ENCODE measurements at regions not wholly inside any gene's neighbourhood (a gene's known extent, or its start where the extent isn't known, plus 50 kb on each side); places are given as distances from the start of the nearest gene placed in this dataset.

- Histone ChIP-seq H3K9ac (ENCODE audit: low read length) (no peak overlapping the region), H3K4me1 (ENCODE audit: control insufficient read depth, insufficient read depth, low read length) (peaks cover 13% of the 10 kb centered on the region), H3K9me3 (ENCODE audit: control insufficient read depth, low read length) (no peaks in the 10 kb centered on the region), H3K27me3 (ENCODE audit: control insufficient read depth, insufficient read depth, low read length) (no peaks in the 10 kb centered on the region), H3K36me3 (ENCODE audit: control insufficient read depth, insufficient read depth, low read length) (no peaks in the 10 kb centered on the region), H3K4me3 (ENCODE audit: low read length) (no peak overlapping the region)
Measured at GRCh38 chr16:80457871-80458270, 82.9 kb upstream of the DYNLRB2 start.

GRCh38 chr16:80454802-80455201 lies 86.0 kb upstream of the DYNLRB2 start:
- Histone ChIP-seq H3K4me1 (ENCODE audit: control insufficient read depth, insufficient read depth, low read length) (no peaks in the 10 kb centered on the region), H3K27me3 (ENCODE audit: control insufficient read depth, insufficient read depth, low read length) (no peaks in the 10 kb centered on the region), H3K9ac (ENCODE audit: low read length) (no peak overlapping the region), H3K9me3 (ENCODE audit: control insufficient read depth, low read length) (no peaks in the 10 kb centered on the region), H3K36me3 (ENCODE audit: control insufficient read depth, insufficient read depth, low read length) (no peaks in the 10 kb centered on the region), H3K4me3 (ENCODE audit: low read length) (no peak overlapping the region)

GRCh38 chr16:80449392-80449791 lies 91.4 kb upstream of the DYNLRB2 start:
- H3K27me3 ChIP-seq (ENCODE audit: control insufficient read depth, insufficient read depth, low read length): no peaks in the 10 kb centered on the region
- H3K4me1 ChIP-seq (ENCODE audit: control insufficient read depth, insufficient read depth, low read length): no peaks in the 10 kb centered on the region
- no peaks in the 10 kb centered on the region for H3K36me3 ChIP-seq (ENCODE audit: control insufficient read depth, insufficient read depth, low read length)
- H3K4me3 ChIP-seq (ENCODE audit: low read length): no peak overlapping the region
- no peaks in the 10 kb centered on the region for H3K9me3 ChIP-seq (ENCODE audit: control insufficient read depth, low read length)
- H3K9ac ChIP-seq (ENCODE audit: low read length): no peak overlapping the region

GRCh38 chr16:80447241-80447640 lies 93.6 kb upstream of the DYNLRB2 start:
- Histone ChIP-seq H3K27me3 (ENCODE audit: control insufficient read depth, insufficient read depth, low read length) (no peaks in the 10 kb centered on the region), H3K9ac (ENCODE audit: low read length) (no peak overlapping the region), H3K4me1 (ENCODE audit: control insufficient read depth, insufficient read depth, low read length) (no peaks in the 10 kb centered on the region), H3K9me3 (ENCODE audit: control insufficient read depth, low read length) (no peaks in the 10 kb centered on the region), H3K4me3 (ENCODE audit: low read length) (no peak overlapping the region), H3K36me3 (ENCODE audit: control insufficient read depth, insufficient read depth, low read length) (no peaks in the 10 kb centered on the region)

GRCh38 chr16:80442779-80443178 lies 98.0 kb upstream of the DYNLRB2 start:
- Histone ChIP-seq H3K9ac (ENCODE audit: low read length) (no peak overlapping the region), H3K36me3 (ENCODE audit: control insufficient read depth, insufficient read depth, low read length) (no peaks in the 10 kb centered on the region), H3K27me3 (ENCODE audit: control insufficient read depth, insufficient read depth, low read length) (no peaks in the 10 kb centered on the region), H3K4me1 (ENCODE audit: control insufficient read depth, insufficient read depth, low read length) (no peaks in the 10 kb centered on the region), H3K4me3 (ENCODE audit: low read length) (no peak overlapping the region), H3K9me3 (ENCODE audit: control insufficient read depth, low read length) (no peaks in the 10 kb centered on the region)

- Histone ChIP-seq H3K36me3 (ENCODE audit: control insufficient read depth, insufficient read depth, low read length) (no peaks in the 10 kb centered on the region), H3K4me3 (ENCODE audit: low read length) (no peak overlapping the region), H3K4me1 (ENCODE audit: control insufficient read depth, insufficient read depth, low read length) (no peaks in the 10 kb centered on the region), H3K9me3 (ENCODE audit: control insufficient read depth, low read length) (no peaks in the 10 kb centered on the region), H3K27me3 (ENCODE audit: control insufficient read depth, insufficient read depth, low read length) (no peaks in the 10 kb centered on the region), H3K9ac (ENCODE audit: low read length) (no peak overlapping the region)
Measured at GRCh38 chr16:80441935-80442334, 98.9 kb upstream of the DYNLRB2 start.

- H3K36me3 ChIP-seq (ENCODE audit: control insufficient read depth, insufficient read depth, low read length): no peaks in the 10 kb centered on the region
- no peak overlapping the region for H3K4me3 ChIP-seq (ENCODE audit: low read length)
- no peaks in the 10 kb centered on the region for H3K27me3 ChIP-seq (ENCODE audit: control insufficient read depth, insufficient read depth, low read length)
- no peaks in the 10 kb centered on the region for H3K4me1 ChIP-seq (ENCODE audit: control insufficient read depth, insufficient read depth, low read length)
- H3K9me3 ChIP-seq (ENCODE audit: control insufficient read depth, low read length): no peaks in the 10 kb centered on the region
- no peak overlapping the region for H3K9ac ChIP-seq (ENCODE audit: low read length)
Measured at GRCh38 chr16:80440667-80441066, 100.1 kb upstream of the DYNLRB2 start.

- no peaks in the 10 kb centered on the region for H3K4me1 ChIP-seq (ENCODE audit: control insufficient read depth, insufficient read depth, low read length)
- no peaks in the 10 kb centered on the region for H3K36me3 ChIP-seq (ENCODE audit: control insufficient read depth, insufficient read depth, low read length)
- H3K9me3 ChIP-seq (ENCODE audit: control insufficient read depth, low read length): no peaks in the 10 kb centered on the region
- no peak overlapping the region for H3K9ac ChIP-seq (ENCODE audit: low read length)
- H3K4me3 ChIP-seq (ENCODE audit: low read length): no peak overlapping the region
- H3K27me3 ChIP-seq (ENCODE audit: control insufficient read depth, insufficient read depth, low read length): no peaks in the 10 kb centered on the region
Measured at GRCh38 chr16:80437707-80438106, 103.1 kb upstream of the DYNLRB2 start.

- Histone ChIP-seq H3K9me3 (ENCODE audit: control insufficient read depth, low read length) (no peaks in the 10 kb centered on the region), H3K4me3 (ENCODE audit: low read length) (no peak overlapping the region), H3K36me3 (ENCODE audit: control insufficient read depth, insufficient read depth, low read length) (no peaks in the 10 kb centered on the region), H3K27me3 (ENCODE audit: control insufficient read depth, insufficient read depth, low read length) (no peaks in the 10 kb centered on the region), H3K4me1 (ENCODE audit: control insufficient read depth, insufficient read depth, low read length) (no peaks in the 10 kb centered on the region), H3K9ac (ENCODE audit: low read length) (no peak overlapping the region)
Measured at GRCh38 chr16:80436510-80436909, 104.3 kb upstream of the DYNLRB2 start.

GRCh38 chr16:80433623-80434022 lies 107.2 kb upstream of the DYNLRB2 start:
- Histone ChIP-seq H3K4me3 (ENCODE audit: low read length) (no peak overlapping the region), H3K9me3 (ENCODE audit: control insufficient read depth, low read length) (no peaks in the 10 kb centered on the region), H3K9ac (ENCODE audit: low read length) (no peak overlapping the region), H3K4me1 (ENCODE audit: control insufficient read depth, insufficient read depth, low read length) (no peaks in the 10 kb centered on the region), H3K36me3 (ENCODE audit: control insufficient read depth, insufficient read depth, low read length) (no peaks in the 10 kb centered on the region), H3K27me3 (ENCODE audit: control insufficient read depth, insufficient read depth, low read length) (no peaks in the 10 kb centered on the region)

- H3K36me3 ChIP-seq (ENCODE audit: control insufficient read depth, insufficient read depth, low read length): no peaks in the 10 kb centered on the region
- H3K4me3 ChIP-seq (ENCODE audit: low read length): no peak overlapping the region
- H3K27me3 ChIP-seq (ENCODE audit: control insufficient read depth, insufficient read depth, low read length): no peaks in the 10 kb centered on the region
- no peak overlapping the region for H3K9ac ChIP-seq (ENCODE audit: low read length)
- H3K9me3 ChIP-seq (ENCODE audit: control insufficient read depth, low read length): no peaks in the 10 kb centered on the region
- no peaks in the 10 kb centered on the region for H3K4me1 ChIP-seq (ENCODE audit: control insufficient read depth, insufficient read depth, low read length)
Measured at GRCh38 chr16:80427795-80428194, 113.0 kb upstream of the DYNLRB2 start.

GRCh38 chr16:80418517-80419355 lies 122.1 kb upstream of the DYNLRB2 start:
- H3K4me1 ChIP-seq (ENCODE audit: control insufficient read depth, insufficient read depth, low read length): no peaks in the 10 kb centered on the region
- H3K9me3 ChIP-seq (ENCODE audit: control insufficient read depth, low read length): no peaks in the 10 kb centered on the region
- H3K27me3 ChIP-seq (ENCODE audit: control insufficient read depth, insufficient read depth, low read length): no peaks in the 10 kb centered on the region
- no peak overlapping the region for H3K9ac ChIP-seq (ENCODE audit: low read length)
- H3K4me3 ChIP-seq (ENCODE audit: low read length): no peak overlapping the region
- H3K36me3 ChIP-seq (ENCODE audit: control insufficient read depth, insufficient read depth, low read length): no peaks in the 10 kb centered on the region

Data from mucosa of stomach (tissue), 1 donor.